ENCODE measurements at regions not wholly inside any gene's neighbourhood (a gene's known extent, or its start where the extent isn't known, plus 50 kb on each side); places are given as distances from the start of the nearest gene placed in this dataset.

GRCh38 chr3:74295479-74295878 is 319.0 kb downstream of the CNTN3 start:
- Histone ChIP-seq H3K4me2 (ENCODE audit: low read length) (no peak overlapping the region), H3K79me1 (ENCODE audit: low read length) (no peaks in the 10 kb centered on the region), H2AK5ac (ENCODE audit: low read length) (no peak overlapping the region), H3K27ac (ENCODE audit: low read depth, low read length) (no peak overlapping the region), H4K12ac (ENCODE audit: low read depth, low read length) (no peak overlapping the region), H3K9me3 (ENCODE audit: insufficient read depth, low read depth, low read length) (no peaks in the 10 kb centered on the region), H3K14ac (ENCODE audit: low read length) (no peak overlapping the region), H2AFZ (ENCODE audit: insufficient read depth, low read length, poor library complexity) (no peak overlapping the region), H3K79me2 (ENCODE audit: control insufficient read depth, insufficient read depth, low read length, poor library complexity) (no peaks in the 10 kb centered on the region), H2BK120ac (ENCODE audit: insufficient read depth, low read length, poor library complexity) (no peak overlapping the region), H4K91ac (ENCODE audit: low read depth, low read length) (no peak overlapping the region), H2BK12ac (ENCODE audit: low read length) (no peak overlapping the region), H3K9ac (ENCODE audit: low read length) (no peak overlapping the region), H3K36me3 (ENCODE audit: control insufficient read depth in 1 of 2, insufficient read depth in 2 of 2, low read length in 2 of 2) (no peaks in the 10 kb centered on the region), H2BK5ac (ENCODE audit: low read depth, low read length, poor library complexity) (no peak overlapping the region), H4K8ac (ENCODE audit: low read depth, low read length) (no peak overlapping the region), H3K4me1 (ENCODE audit: control insufficient read depth in 1 of 2, insufficient read depth in 2 of 2, low read length in 2 of 2) (no peaks in the 10 kb centered on the region), H3K4me3 (ENCODE audit: low read depth, low read length) (no peak overlapping the region), H3K18ac (ENCODE audit: low read length) (no peak overlapping the region), H3K27me3 (ENCODE audit: insufficient read depth, low read length) (no peaks in the 10 kb centered on the region), H3K4ac (ENCODE audit: low read depth, low read length) (no peak overlapping the region), H3K23ac (ENCODE audit: low read length) (no peak overlapping the region)
- WGBS (ENCODE audit: extremely low coverage, insufficient coverage, insufficient read length): no CpG with 5 or more reads among the region's 1 CpG
- DNase-seq: no peak

- no peak overlapping the region for H3K18ac ChIP-seq (ENCODE audit: low read length)
- H3K4ac ChIP-seq (ENCODE audit: low read depth, low read length): no peak overlapping the region
- H3K14ac ChIP-seq (ENCODE audit: low read length): no peak overlapping the region
- H4K12ac ChIP-seq (ENCODE audit: low read depth, low read length): no peak overlapping the region
- no peaks in the 10 kb centered on the region for H3K9me3 ChIP-seq (ENCODE audit: insufficient read depth, low read depth, low read length)
- no peaks in the 10 kb centered on the region for H3K36me3 ChIP-seq (ENCODE audit: control insufficient read depth in 1 of 2, insufficient read depth in 2 of 2, low read length in 2 of 2)
- no peak overlapping the region for H2BK12ac ChIP-seq (ENCODE audit: low read length)
- H3K4me2 ChIP-seq (ENCODE audit: low read length): no peak overlapping the region
- DNase-seq: no peak
- H3K23ac ChIP-seq (ENCODE audit: low read length): no peak overlapping the region
- H2AFZ ChIP-seq (ENCODE audit: insufficient read depth, low read length, poor library complexity): no peak overlapping the region
- no peak overlapping the region for H2AK5ac ChIP-seq (ENCODE audit: low read length)
- no peaks in the 10 kb centered on the region for H3K4me1 ChIP-seq (ENCODE audit: control insufficient read depth in 1 of 2, insufficient read depth in 2 of 2, low read length in 2 of 2)
- no peak overlapping the region for H3K27ac ChIP-seq (ENCODE audit: low read depth, low read length)
- H3K79me1 ChIP-seq (ENCODE audit: low read length): no peaks in the 10 kb centered on the region
- H4K91ac ChIP-seq (ENCODE audit: low read depth, low read length): no peak overlapping the region
- no CpG with 5 or more reads among the region's 2 CpGs for WGBS (ENCODE audit: extremely low coverage, insufficient coverage, insufficient read length)
- no peak overlapping the region for H2BK5ac ChIP-seq (ENCODE audit: low read depth, low read length, poor library complexity)
- no peak overlapping the region for H2BK120ac ChIP-seq (ENCODE audit: insufficient read depth, low read length, poor library complexity)
- H3K9ac ChIP-seq (ENCODE audit: low read length): no peak overlapping the region
- no peak overlapping the region for H3K4me3 ChIP-seq (ENCODE audit: low read depth, low read length)
- H3K27me3 ChIP-seq (ENCODE audit: insufficient read depth, low read length): no peaks in the 10 kb centered on the region
- H4K8ac ChIP-seq (ENCODE audit: low read depth, low read length): no peak overlapping the region
- no peaks in the 10 kb centered on the region for H3K79me2 ChIP-seq (ENCODE audit: control insufficient read depth, insufficient read depth, low read length, poor library complexity)
These were observed 325.7 kb downstream of the CNTN3 start for GRCh38 chr3:74288761-74289160.

GRCh38 chr3:74287557-74287956 is 326.9 kb downstream of the CNTN3 start:
- H2BK120ac ChIP-seq (ENCODE audit: insufficient read depth, low read length, poor library complexity): no peak overlapping the region
- no peak overlapping the region for H2AFZ ChIP-seq (ENCODE audit: insufficient read depth, low read length, poor library complexity)
- no peak overlapping the region for H2AK5ac ChIP-seq (ENCODE audit: low read length)
- no peak overlapping the region for H3K14ac ChIP-seq (ENCODE audit: low read length)
- no peaks in the 10 kb centered on the region for H3K9me3 ChIP-seq (ENCODE audit: insufficient read depth, low read depth, low read length)
- DNase-seq: no peak
- WGBS (ENCODE audit: extremely low coverage, insufficient coverage, insufficient read length): no CpG with 5 or more reads among the region's 1 CpG
- no peaks in the 10 kb centered on the region for H3K4me1 ChIP-seq (ENCODE audit: control insufficient read depth in 1 of 2, insufficient read depth in 2 of 2, low read length in 2 of 2)
- H4K12ac ChIP-seq (ENCODE audit: low read depth, low read length): no peak overlapping the region
- no peaks in the 10 kb centered on the region for H3K79me1 ChIP-seq (ENCODE audit: low read length)
- no peak overlapping the region for H3K18ac ChIP-seq (ENCODE audit: low read length)
- H3K36me3 ChIP-seq (ENCODE audit: control insufficient read depth in 1 of 2, insufficient read depth in 2 of 2, low read length in 2 of 2): no peaks in the 10 kb centered on the region
- no peak overlapping the region for H3K23ac ChIP-seq (ENCODE audit: low read length)
- no peak overlapping the region for H2BK12ac ChIP-seq (ENCODE audit: low read length)
- no peak overlapping the region for H4K8ac ChIP-seq (ENCODE audit: low read depth, low read length)
- H3K4ac ChIP-seq (ENCODE audit: low read depth, low read length): no peak overlapping the region
- H2BK5ac ChIP-seq (ENCODE audit: low read depth, low read length, poor library complexity): no peak overlapping the region
- H3K4me2 ChIP-seq (ENCODE audit: low read length): no peak overlapping the region
- H3K4me3 ChIP-seq (ENCODE audit: low read depth, low read length): no peak overlapping the region
- no peak overlapping the region for H3K9ac ChIP-seq (ENCODE audit: low read length)
- H4K91ac ChIP-seq (ENCODE audit: low read depth, low read length): no peak overlapping the region
- no peaks in the 10 kb centered on the region for H3K79me2 ChIP-seq (ENCODE audit: control insufficient read depth, insufficient read depth, low read length, poor library complexity)
- H3K27ac ChIP-seq (ENCODE audit: low read depth, low read length): no peak overlapping the region
- no peaks in the 10 kb centered on the region for H3K27me3 ChIP-seq (ENCODE audit: insufficient read depth, low read length)

GRCh38 chr3:74282202-74282601 is 332.3 kb downstream of the CNTN3 start:
- no peak overlapping the region for H4K8ac ChIP-seq (ENCODE audit: low read depth, low read length)
- WGBS (ENCODE audit: extremely low coverage, insufficient coverage, insufficient read length): no CpG with 5 or more reads among the region's 1 CpG
- no peak overlapping the region for H3K9ac ChIP-seq (ENCODE audit: low read length)
- no peak for DNase-seq
- no peak overlapping the region for H2BK5ac ChIP-seq (ENCODE audit: low read depth, low read length, poor library complexity)
- H3K27me3 ChIP-seq (ENCODE audit: insufficient read depth, low read length): no peaks in the 10 kb centered on the region
- no peaks in the 10 kb centered on the region for H3K79me1 ChIP-seq (ENCODE audit: low read length)
- no peak overlapping the region for H4K12ac ChIP-seq (ENCODE audit: low read depth, low read length)
- H4K91ac ChIP-seq (ENCODE audit: low read depth, low read length): no peak overlapping the region
- no peak overlapping the region for H2AK5ac ChIP-seq (ENCODE audit: low read length)
- no peak overlapping the region for H3K4me2 ChIP-seq (ENCODE audit: low read length)
- no peak overlapping the region for H3K4me3 ChIP-seq (ENCODE audit: low read depth, low read length)
- no peaks in the 10 kb centered on the region for H3K4me1 ChIP-seq (ENCODE audit: control insufficient read depth in 1 of 2, insufficient read depth in 2 of 2, low read length in 2 of 2)
- no peak overlapping the region for H2BK120ac ChIP-seq (ENCODE audit: insufficient read depth, low read length, poor library complexity)
- H3K14ac ChIP-seq (ENCODE audit: low read length): no peak overlapping the region
- H3K23ac ChIP-seq (ENCODE audit: low read length): no peak overlapping the region
- H3K18ac ChIP-seq (ENCODE audit: low read length): no peak overlapping the region
- no peak overlapping the region for H2AFZ ChIP-seq (ENCODE audit: insufficient read depth, low read length, poor library complexity)
- no peaks in the 10 kb centered on the region for H3K79me2 ChIP-seq (ENCODE audit: control insufficient read depth, insufficient read depth, low read length, poor library complexity)
- no peaks in the 10 kb centered on the region for H3K9me3 ChIP-seq (ENCODE audit: insufficient read depth, low read depth, low read length)
- H3K36me3 ChIP-seq (ENCODE audit: control insufficient read depth in 1 of 2, insufficient read depth in 2 of 2, low read length in 2 of 2): no peaks in the 10 kb centered on the region
- H3K4ac ChIP-seq (ENCODE audit: low read depth, low read length): no peak overlapping the region
- H3K27ac ChIP-seq (ENCODE audit: low read depth, low read length): no peak overlapping the region
- H2BK12ac ChIP-seq (ENCODE audit: low read length): no peak overlapping the region

All from trophoblast cell (in vitro differentiated cells and primary cell).